Activated naive CD8-positive, alpha-beta T cell treated with anti-CD3 and anti-CD28 coated beads, Interleukin-2, amount 10 ng/mL, durations not matched to agents 7 days and 5 days (primary cell): ENCODE measurements at regions not wholly inside any gene's neighbourhood (a gene's known extent, or its start where the extent isn't known, plus 50 kb on each side); places are given as distances from the start of the nearest gene placed in this dataset.
"Not testable (repeated sequence)": the region's sequence is repeated elsewhere in the genome, so short reads cannot be mapped to it uniquely, and the experiment has no call there.

Experiments
- ATAC-seq: fragments of 150-1000 bp; cut with Tn5 transposase; one replicate; pipeline ENCODE4 v1.10.0; 2021; ENCODE audit warnings: low read depth, moderate library complexity
- POLR2A ChIA-PET: fragments of 350-600 bp; sonication (Branson Sonifier 250); formaldehyde crosslinking; loops from one replicate; lab custom pipeline; 2021; ENCODE audit warnings: antibody characterized with exemption; lab: Charles Lee
- DNase-seq: peaks from one replicate; pipeline ENCODE4 v3.0.0; 2021
- H3K27ac Mint-ChIP-seq: one replicate; pipeline ENCODE4 v1.8.0; 2022; ENCODE audit warnings: mild to moderate bottlenecking, mixed read lengths
- H3K27me3 Mint-ChIP-seq: one replicate; pipeline ENCODE4 v1.8.0; 2022; ENCODE audit warnings: mild to moderate bottlenecking, moderate library complexity, mixed read lengths
- H3K36me3 Mint-ChIP-seq: one replicate; pipeline ENCODE4 v1.8.0; 2021; ENCODE audit warnings: mild to moderate bottlenecking, mixed read lengths
- H3K4me1 Mint-ChIP-seq: one replicate; pipeline ENCODE4 v1.8.0; 2021; ENCODE audit warnings: mixed read lengths
- H3K4me3 Mint-ChIP-seq: one replicate; pipeline ENCODE4 v1.8.0; 2022; ENCODE audit warnings: mild to moderate bottlenecking, moderate library complexity, mixed read lengths
- H3K9me3 Mint-ChIP-seq: one replicate; pipeline ENCODE4 v1.8.0; 2021; ENCODE audit warnings: mixed read lengths

- H3K27me3 Mint-ChIP-seq, result no peaks in the 10 kb centered on the region
- POLR2A ChIA-PET, result no interaction called here
- no peaks in the 10 kb centered on the region for H3K36me3 Mint-ChIP-seq
- H3K4me3 Mint-ChIP-seq, result no peak overlapping the region
- H3K27ac Mint-ChIP-seq, result no peak overlapping the region
- H3K9me3 Mint-ChIP-seq, result peaks cover 8% of the 10 kb centered on the region
- no peak for DNase-seq
- H3K4me1 Mint-ChIP-seq, result no peaks in the 10 kb centered on the region
- ATAC-seq, result no peak
These were observed 630.7 kb upstream of the AUTS2 start for GRCh38 chr7:68967598-68967997.

DNA sequence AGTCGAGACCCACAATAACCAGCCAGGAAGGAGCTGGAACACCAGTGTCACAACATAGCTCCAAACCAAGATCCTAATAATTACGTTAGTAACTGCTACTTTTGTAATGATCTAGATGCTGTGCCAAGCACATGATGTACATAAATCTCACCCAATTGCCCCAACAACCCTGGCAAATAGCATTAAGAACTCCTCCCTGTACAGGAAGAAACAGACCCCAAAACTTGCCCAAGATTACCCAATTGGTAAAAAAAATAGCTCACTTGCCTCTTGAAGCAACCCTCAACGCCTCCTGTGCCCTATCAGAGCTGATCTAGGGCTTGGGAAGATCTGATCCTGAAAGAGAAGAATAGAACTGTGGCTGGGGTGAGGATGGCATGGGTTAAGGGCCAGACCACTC, 628.7 kb upstream of the AUTS2 start:
- H3K27me3 Mint-ChIP-seq, result no peaks in the 10 kb centered on the region
- H3K9me3 Mint-ChIP-seq, result peaks cover 8% of the 10 kb centered on the region
- H3K27ac Mint-ChIP-seq, result no peak overlapping the region
- H3K36me3 Mint-ChIP-seq, result no peaks in the 10 kb centered on the region
- ATAC-seq (no peak), DNase-seq (no peak)
- no peak overlapping the region for H3K4me3 Mint-ChIP-seq
- POLR2A ChIA-PET, result no interaction called here
- H3K4me1 Mint-ChIP-seq, result no peaks in the 10 kb centered on the region

- no peaks in the 10 kb centered on the region for H3K36me3 Mint-ChIP-seq
- peaks cover 12% of the 10 kb centered on the region for H3K9me3 Mint-ChIP-seq
- ATAC-seq, result no peak
These were observed 626.5 kb upstream of the AUTS2 start for GRCh38 chr7:68971634-68972340.

GRCh38 chr7:68977385-68978055, 620.8 kb upstream of the AUTS2 start:
- Mint-ChIP-seq H3K27ac (no peak overlapping the region), H3K9me3 (peaks cover 13% of the 10 kb centered on the region), H3K27me3 (no peaks in the 10 kb centered on the region), H3K4me1 (no peaks in the 10 kb centered on the region), H3K4me3 (no peak overlapping the region), H3K36me3 (no peaks in the 10 kb centered on the region)
- no peak for DNase-seq
- no peak for ATAC-seq
- POLR2A ChIA-PET, result no interaction called here

More at GRCh38 chr7:68971634-68972340, 626.5 kb upstream of the AUTS2 start:
- no peak for DNase-seq
- POLR2A ChIA-PET, result no interaction called here
- Mint-ChIP-seq H3K4me3 (no peak overlapping the region), H3K4me1 (no peaks in the 10 kb centered on the region), H3K27me3 (no peaks in the 10 kb centered on the region), H3K27ac (no peak overlapping the region)

- Mint-ChIP-seq H3K27me3 (no peaks in the 10 kb centered on the region), H3K4me1 (no peaks in the 10 kb centered on the region), H3K36me3 (no peaks in the 10 kb centered on the region), H3K4me3 (no peak overlapping the region), H3K9me3 (peaks cover 15% of the 10 kb centered on the region), H3K27ac (no peak overlapping the region)
- POLR2A ChIA-PET, result no interaction called here
- DNase-seq (no peak), ATAC-seq (no peak)
These were observed 619.6 kb upstream of the AUTS2 start for GRCh38 chr7:68978710-68979109.

GRCh38 chr7:68980011-68980410, 618.3 kb upstream of the AUTS2 start:
- Mint-ChIP-seq H3K36me3 (no peaks in the 10 kb centered on the region), H3K4me1 (no peaks in the 10 kb centered on the region), H3K27me3 (no peaks in the 10 kb centered on the region), H3K9me3 (peaks cover 17% of the 10 kb centered on the region), H3K27ac (no peak overlapping the region), H3K4me3 (no peak overlapping the region)
- no peak for ATAC-seq
- DNase-seq, result no peak
- POLR2A ChIA-PET, result no interaction called here

GRCh38 chr7:68980432-68980831, 617.8 kb upstream of the AUTS2 start:
- ATAC-seq, H3K36me3 Mint-ChIP-seq, DNase-seq, H3K27me3 Mint-ChIP-seq, H3K4me1 Mint-ChIP-seq, H3K4me3 Mint-ChIP-seq, POLR2A ChIA-PET, H3K27ac Mint-ChIP-seq: not testable (repeated sequence)
- peaks cover 17% of the 10 kb centered on the region for H3K9me3 Mint-ChIP-seq

- Mint-ChIP-seq H3K27me3 (no peaks in the 10 kb centered on the region), H3K4me3 (no peak overlapping the region), H3K27ac (no peak overlapping the region), H3K36me3 (no peaks in the 10 kb centered on the region), H3K4me1 (no peaks in the 10 kb centered on the region), H3K9me3 (peaks cover 21% of the 10 kb centered on the region)
- DNase-seq (no peak), ATAC-seq (no peak)
- POLR2A ChIA-PET, result no interaction called here
These were observed 614.0 kb upstream of the AUTS2 start for GRCh38 chr7:68984306-68984705.

DNA sequence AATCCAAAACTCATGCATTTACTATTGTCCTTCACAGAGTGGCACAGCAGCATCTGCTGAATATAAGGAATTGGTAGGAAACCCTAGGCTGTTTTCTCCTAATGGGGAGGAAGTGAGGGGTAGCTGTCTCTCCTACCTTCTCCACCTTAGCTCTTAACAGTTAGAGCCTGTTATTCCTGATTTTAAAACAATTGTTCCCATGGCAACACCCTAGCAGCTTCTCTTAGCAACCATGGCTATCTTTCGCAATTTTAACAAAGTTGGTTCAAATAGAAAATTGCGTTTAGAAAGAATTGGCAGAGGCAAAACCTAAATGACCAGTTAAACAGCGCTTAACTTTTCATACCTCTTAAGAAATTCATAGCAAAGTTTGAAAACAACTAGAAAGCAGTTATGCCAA, 603.4 kb upstream of the AUTS2 start:
- DNase-seq (no peak), ATAC-seq (no peak)
- POLR2A ChIA-PET, result no interaction called here
- no peaks in the 10 kb centered on the region for H3K4me1 Mint-ChIP-seq
- no peaks in the 10 kb centered on the region for H3K27me3 Mint-ChIP-seq
- no peaks in the 10 kb centered on the region for H3K36me3 Mint-ChIP-seq
- H3K4me3 Mint-ChIP-seq, result no peak overlapping the region
- peaks cover 13% of the 10 kb centered on the region for H3K9me3 Mint-ChIP-seq
- H3K27ac Mint-ChIP-seq, result no peak overlapping the region

DNA sequence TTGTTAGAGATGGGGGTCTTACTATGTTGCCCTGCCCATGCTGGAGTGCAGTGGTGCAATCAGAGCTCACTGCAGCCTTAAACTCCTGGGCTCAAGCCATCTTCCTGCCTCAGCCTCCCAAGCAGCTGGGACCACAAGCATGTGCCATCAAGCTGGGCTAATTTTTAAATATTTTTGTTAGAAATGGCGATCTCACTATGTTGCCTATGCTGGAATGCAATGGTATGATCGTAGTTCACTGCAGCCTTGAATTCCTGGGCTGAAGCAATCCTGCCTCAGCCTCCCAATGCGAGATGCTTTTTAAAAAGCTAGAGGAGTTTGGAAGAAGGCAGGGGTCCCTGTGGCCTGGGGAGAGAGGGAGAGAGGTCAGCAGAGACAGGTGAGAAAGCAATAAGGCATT, 600.1 kb upstream of the AUTS2 start:
- H3K9me3 Mint-ChIP-seq, result peaks cover 23% of the 10 kb centered on the region
- no peak overlapping the region for H3K27ac Mint-ChIP-seq
- POLR2A ChIA-PET, result no interaction called here
- H3K27me3 Mint-ChIP-seq, result no peaks in the 10 kb centered on the region
- H3K4me1 Mint-ChIP-seq, result no peaks in the 10 kb centered on the region
- DNase-seq (no peak), ATAC-seq (no peak)
- H3K4me3 Mint-ChIP-seq, result no peak overlapping the region
- H3K36me3 Mint-ChIP-seq, result no peaks in the 10 kb centered on the region

GRCh38 chr7:69002416-69002815, 595.9 kb upstream of the AUTS2 start:
- DNase-seq (no peak), ATAC-seq (no peak)
- Mint-ChIP-seq H3K27ac (no peak overlapping the region), H3K4me1 (no peaks in the 10 kb centered on the region), H3K27me3 (no peaks in the 10 kb centered on the region), H3K36me3 (no peaks in the 10 kb centered on the region), H3K4me3 (no peak overlapping the region), H3K9me3 (peaks cover 21% of the 10 kb centered on the region)
- POLR2A ChIA-PET, result no interaction called here

DNA sequence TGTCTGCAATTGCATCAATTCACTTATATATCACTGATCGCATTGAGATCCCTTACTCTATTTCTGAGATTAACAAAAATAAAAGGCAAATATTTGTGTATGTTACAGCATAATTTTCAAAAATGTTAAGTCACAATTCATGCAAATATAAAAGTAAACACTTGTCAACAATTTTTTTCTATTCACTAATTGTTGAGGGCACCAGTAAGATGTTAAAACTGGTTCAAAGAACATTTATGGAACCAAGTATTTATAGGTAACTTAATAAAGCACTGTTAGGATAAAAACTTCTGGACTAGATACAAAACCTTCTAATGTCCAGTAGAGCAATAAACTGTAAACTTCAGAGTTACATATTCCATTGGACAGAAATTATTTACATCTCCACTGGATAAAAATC, 586.1 kb upstream of the AUTS2 start:
- H3K4me1 Mint-ChIP-seq, result no peaks in the 10 kb centered on the region
- peaks cover 5% of the 10 kb centered on the region for H3K9me3 Mint-ChIP-seq
- POLR2A ChIA-PET, result no interaction called here
- no peak for DNase-seq
- H3K27ac Mint-ChIP-seq, result no peak overlapping the region
- H3K36me3 Mint-ChIP-seq, result no peaks in the 10 kb centered on the region
- H3K4me3 Mint-ChIP-seq, result no peak overlapping the region
- no peaks in the 10 kb centered on the region for H3K27me3 Mint-ChIP-seq
- no peak for ATAC-seq

GRCh38 chr7:69017208-69017607, 581.1 kb upstream of the AUTS2 start:
- POLR2A ChIA-PET, result no interaction called here

DNA sequence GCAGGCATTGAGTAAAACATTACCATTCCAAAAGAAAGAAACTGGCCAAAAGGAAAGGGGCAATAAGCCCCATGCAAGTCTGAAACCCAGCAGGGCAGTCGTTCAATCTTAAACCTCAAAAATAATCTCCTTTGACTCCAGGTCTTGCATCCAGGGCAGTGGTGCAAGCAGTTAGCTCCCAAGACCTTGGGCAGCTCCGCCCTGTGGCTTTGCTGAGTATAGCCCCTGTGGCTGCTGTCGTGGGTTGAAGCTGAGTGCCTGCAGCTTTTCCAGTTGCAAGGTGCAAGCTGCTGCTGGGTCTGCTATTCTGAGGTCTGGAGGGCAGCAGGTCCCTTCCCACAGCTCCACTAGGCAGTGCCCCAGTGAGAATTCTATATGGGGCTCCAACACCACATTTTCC, 580.1 kb upstream of the AUTS2 start:
- ATAC-seq (no peak), DNase-seq (no peak)
- no peaks in the 10 kb centered on the region for H3K4me1 Mint-ChIP-seq
- peaks cover 14% of the 10 kb centered on the region for H3K9me3 Mint-ChIP-seq
- H3K4me3 Mint-ChIP-seq, result no peak overlapping the region
- no peaks in the 10 kb centered on the region for H3K36me3 Mint-ChIP-seq
- no peak overlapping the region for H3K27ac Mint-ChIP-seq
- POLR2A ChIA-PET, result no interaction called here
- H3K27me3 Mint-ChIP-seq, result no peaks in the 10 kb centered on the region

More at GRCh38 chr7:69017208-69017607, 581.1 kb upstream of the AUTS2 start:
- no peaks in the 10 kb centered on the region for H3K4me1 Mint-ChIP-seq
- ATAC-seq, result no peak
- H3K27ac Mint-ChIP-seq, result no peak overlapping the region
- H3K9me3 Mint-ChIP-seq, result peaks cover 12% of the 10 kb centered on the region
- no peak overlapping the region for H3K4me3 Mint-ChIP-seq
- DNase-seq, result no peak
- H3K27me3 Mint-ChIP-seq, result no peaks in the 10 kb centered on the region
- no peaks in the 10 kb centered on the region for H3K36me3 Mint-ChIP-seq
